Mucosa of descending colon (tissue), 3 donors: ENCODE measurements at regions not wholly inside any gene's neighbourhood (a gene's known extent, or its start where the extent isn't known, plus 50 kb on each side); places are given as distances from the start of the nearest gene placed in this dataset.

Experiments used
- ATAC-seq: fragments of 200-7000 bp; cut with Tn5 transposase; one replicate; pipeline ENCODE4 v1.9.1; 2020; ENCODE audit warnings: mild to moderate bottlenecking, moderate library complexity
- DNase-seq, 3 donors: peaks; one replicate each; pipeline ENCODE4 v3.0.0-alpha.2; 2020
- H3K36me3 ChIP-seq: fragments of 200-600 bp; one replicate; pipeline ENCODE4 v1.8.0; 2021; ENCODE audit warnings: low read depth, mild to moderate bottlenecking
- H3K4me1 ChIP-seq: fragments of 200-600 bp; one replicate; pipeline ENCODE4 v1.8.0; 2021; ENCODE audit warnings: low read depth, mild to moderate bottlenecking
- H3K4me3 ChIP-seq: fragments of 200-600 bp; one replicate; pipeline ENCODE4 v1.8.0; 2021; ENCODE audit warnings: mild to moderate bottlenecking
- H3K9me3 ChIP-seq: fragments of 200-600 bp; one replicate; pipeline ENCODE4 v1.8.0; 2021; ENCODE audit warnings: mild to moderate bottlenecking
- intact Hi-C, 2 donors: fragments of 100-400 bp; cut with DNase I in 1 of 2; cut with micrococcal nuclease in 1 of 2; formaldehyde crosslinking; loops; one replicate each; pipeline versions ENCODE4 v1.11.0 to v1.11.1; 2022; cut with DNase I, micrococcal nuclease
- TF ChIP-seq, protein P1 (sequence below): fragments of 200-600 bp; IDR thresholded peaks from one replicate; pipeline ENCODE4 v1.8.0; 2022; ENCODE audit warnings: antibody characterized with exemption, mild to moderate bottlenecking
- donor health status: DM: no; HTN: no; CAD: no; lungs with moderate emphysema.
- donor health status: DM: no; HTN: no; CAD: no.
- donor health status: DM: no; HTN: yes; CAD: no.

DNA sequence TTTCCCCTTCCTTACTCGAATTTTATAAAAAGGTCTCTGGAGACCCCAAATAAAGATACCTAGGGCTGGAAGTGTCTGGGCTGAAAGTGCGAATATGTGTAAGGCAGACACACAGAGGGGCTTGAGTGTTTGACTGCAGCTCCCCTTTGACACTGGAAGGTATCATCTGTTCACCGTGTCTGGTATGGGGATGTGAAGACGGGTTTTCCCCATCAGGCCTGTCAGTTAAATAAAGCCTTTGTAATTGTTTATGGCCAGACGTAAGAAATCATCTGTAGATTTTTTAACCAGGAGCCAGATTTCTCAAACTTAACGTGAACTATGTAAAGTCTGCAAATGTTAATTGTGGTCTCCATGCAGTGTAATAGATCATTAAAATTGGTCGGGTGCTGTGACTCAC lies 1173.4 kb downstream of the AMY1C start:
- intact Hi-C loops = no loop called here
- Histone ChIP-seq H3K4me1 (no peaks in the 10 kb centered on the region), H3K36me3 (no peaks in the 10 kb centered on the region), H3K9me3 (no peaks in the 10 kb centered on the region), H3K4me3 (no peak overlapping the region)
- TF ChIP-seq, protein P1, sequence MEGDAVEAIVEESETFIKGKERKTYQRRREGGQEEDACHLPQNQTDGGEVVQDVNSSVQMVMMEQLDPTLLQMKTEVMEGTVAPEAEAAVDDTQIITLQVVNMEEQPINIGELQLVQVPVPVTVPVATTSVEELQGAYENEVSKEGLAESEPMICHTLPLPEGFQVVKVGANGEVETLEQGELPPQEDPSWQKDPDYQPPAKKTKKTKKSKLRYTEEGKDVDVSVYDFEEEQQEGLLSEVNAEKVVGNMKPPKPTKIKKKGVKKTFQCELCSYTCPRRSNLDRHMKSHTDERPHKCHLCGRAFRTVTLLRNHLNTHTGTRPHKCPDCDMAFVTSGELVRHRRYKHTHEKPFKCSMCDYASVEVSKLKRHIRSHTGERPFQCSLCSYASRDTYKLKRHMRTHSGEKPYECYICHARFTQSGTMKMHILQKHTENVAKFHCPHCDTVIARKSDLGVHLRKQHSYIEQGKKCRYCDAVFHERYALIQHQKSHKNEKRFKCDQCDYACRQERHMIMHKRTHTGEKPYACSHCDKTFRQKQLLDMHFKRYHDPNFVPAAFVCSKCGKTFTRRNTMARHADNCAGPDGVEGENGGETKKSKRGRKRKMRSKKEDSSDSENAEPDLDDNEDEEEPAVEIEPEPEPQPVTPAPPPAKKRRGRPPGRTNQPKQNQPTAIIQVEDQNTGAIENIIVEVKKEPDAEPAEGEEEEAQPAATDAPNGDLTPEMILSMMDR = no peak
- no peak for DNase-seq
- ATAC-seq = no peak

- Histone ChIP-seq H3K36me3 (no peaks in the 10 kb centered on the region), H3K4me1 (no peaks in the 10 kb centered on the region), H3K9me3 (peaks cover 5% of the 10 kb centered on the region), H3K4me3 (no peak overlapping the region)
- TF ChIP-seq, protein P1 = no peak
- DNase-seq (no peak), ATAC-seq (no peak)
- intact Hi-C loops = no loop called here
Observed at GRCh38 chr1:104929280-104929679, 1179.6 kb downstream of the AMY1C start.

DNA sequence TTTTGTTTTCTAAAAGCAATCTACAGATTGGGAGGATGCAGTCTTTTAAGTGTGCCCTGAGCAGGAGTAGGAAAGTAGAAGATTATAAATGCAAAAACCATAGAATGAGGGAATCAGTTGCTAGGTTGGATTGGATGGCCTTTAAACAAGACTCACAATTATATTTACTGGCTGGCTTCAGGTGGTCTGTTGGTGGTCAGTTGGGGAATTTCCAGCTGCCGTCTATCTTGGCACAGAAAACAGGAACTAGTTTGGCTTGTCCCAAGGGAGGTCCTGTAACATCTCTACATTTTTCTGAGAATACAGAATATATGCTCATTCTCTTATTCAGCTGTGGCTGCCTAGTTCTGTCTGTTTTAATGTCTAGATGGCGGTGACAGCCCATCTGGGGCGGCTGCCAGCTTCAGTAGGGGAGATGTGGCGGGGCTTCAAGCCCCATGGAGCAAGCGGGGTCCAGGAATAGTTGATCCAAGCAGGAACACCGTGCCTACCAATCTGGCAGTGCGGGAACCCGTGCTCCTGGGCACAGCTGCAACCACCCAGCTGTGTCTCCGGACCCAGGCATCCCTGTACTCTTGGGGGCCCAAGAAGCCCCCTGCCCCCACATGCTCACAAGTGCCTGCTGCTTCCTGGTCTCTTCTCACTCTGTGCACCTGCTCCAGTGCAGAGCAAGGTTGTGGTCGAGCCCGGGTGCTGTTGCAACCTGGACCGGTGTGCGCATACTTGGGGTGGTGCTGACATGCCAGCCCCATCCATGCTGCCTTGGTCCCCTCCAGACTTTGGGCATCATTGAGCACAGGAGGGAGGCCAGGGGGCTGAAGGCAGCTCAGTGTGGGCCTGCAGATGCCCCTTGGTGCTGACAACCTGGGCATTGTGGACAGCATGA lies 1182.6 kb downstream of the AMY1C start:
- ATAC-seq = no peak
- intact Hi-C loops = no loop called here
- H3K4me3 ChIP-seq = no peak overlapping the region

GRCh38 chr1:104932949-104933679 lies 1183.4 kb downstream of the AMY1C start:
- H3K36me3 ChIP-seq = no peaks in the 10 kb centered on the region
- intact Hi-C loops = no loop called here
- no peak for DNase-seq
- H3K9me3 ChIP-seq = peaks cover 8% of the 10 kb centered on the region
- no peak for ATAC-seq
- TF ChIP-seq, protein P1 = no peak
- no peaks in the 10 kb centered on the region for H3K4me1 ChIP-seq
- no peak overlapping the region for H3K4me3 ChIP-seq

More for the DNA sequence above, 1182.6 kb downstream of the AMY1C start:
- TF ChIP-seq, protein P1 = no peak
- Histone ChIP-seq H3K36me3 (no peaks in the 10 kb centered on the region), H3K4me1 (no peaks in the 10 kb centered on the region), H3K9me3 (peaks cover 8% of the 10 kb centered on the region)
- peak in 1 of 3 donors; percentile 44 for DNase-seq

- ATAC-seq (no peak), DNase-seq (no peak)
- Histone ChIP-seq H3K36me3 (no peaks in the 10 kb centered on the region), H3K4me3 (no peak overlapping the region), H3K4me1 (no peaks in the 10 kb centered on the region), H3K9me3 (peaks cover 8% of the 10 kb centered on the region)
- intact Hi-C loops = no loop called here
- TF ChIP-seq, protein P1 = no peak
Observed at GRCh38 chr1:104933846-104934245, 1184.1 kb downstream of the AMY1C start.
